ENCODE measurements at regions not wholly inside any gene's neighbourhood (a gene's known extent, or its start where the extent isn't known, plus 50 kb on each side); places are given as distances from the start of the nearest gene placed in this dataset.

DNA sequence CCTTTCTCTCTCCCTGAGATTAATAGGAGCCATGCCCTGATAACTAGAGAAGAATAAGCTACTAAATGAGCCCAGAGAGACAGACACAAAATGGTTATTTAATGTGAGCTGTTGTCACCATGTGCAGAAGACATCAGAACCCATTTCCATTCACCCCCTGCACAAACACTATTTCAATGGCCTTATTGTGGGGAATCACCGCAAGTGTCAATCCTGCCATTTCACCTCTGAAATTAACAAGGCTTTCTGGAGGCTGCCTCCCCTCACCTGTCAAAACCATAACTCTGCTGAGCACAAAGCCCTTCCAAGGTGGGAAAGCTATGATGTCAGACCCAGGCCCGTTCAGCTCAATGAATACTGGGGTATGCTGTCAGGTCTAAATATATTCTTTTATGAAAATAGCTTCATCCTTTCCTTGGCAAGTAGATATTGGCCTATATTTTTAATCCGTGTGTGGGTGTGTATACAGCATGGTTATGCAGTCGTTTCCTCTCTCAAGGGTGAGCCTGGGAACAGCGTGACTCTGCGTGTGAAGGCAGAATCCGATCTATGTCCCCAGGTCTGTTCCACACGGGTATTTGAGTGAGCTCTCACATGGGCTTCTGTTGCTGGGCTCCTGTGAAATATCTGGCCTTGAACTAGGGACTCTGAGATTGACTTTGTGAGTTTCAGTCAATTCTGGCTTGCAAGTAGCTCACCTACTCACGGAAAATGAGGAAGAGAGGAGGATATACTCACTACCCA is 266.3 kb downstream of the FBXW7 start:
- in situ Hi-C loops (cut with HindIII; ENCODE audit: low sequenced_read_pairs) = no loop called here

DNA sequence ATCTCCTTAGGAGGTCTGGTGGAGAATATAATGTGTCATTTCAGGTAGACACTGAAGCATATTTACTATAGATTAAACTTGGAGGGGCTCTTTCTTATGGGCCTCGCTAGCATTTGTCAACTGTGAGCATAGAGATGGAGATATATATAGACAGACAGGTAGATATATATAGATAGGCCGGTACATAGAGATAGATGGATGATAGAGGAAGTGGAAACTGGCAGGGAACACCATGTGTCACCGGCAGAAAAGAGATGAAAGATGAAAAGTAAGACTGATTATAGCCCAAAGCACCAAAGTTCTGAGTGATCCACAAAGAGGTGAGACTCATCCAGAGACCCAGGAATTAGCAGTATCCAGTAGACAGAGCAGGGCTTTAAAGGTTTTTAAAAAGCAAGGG is 268.1 kb downstream of the FBXW7 start:
- in situ Hi-C loops (cut with HindIII; ENCODE audit: low sequenced_read_pairs) = no loop called here

DNA sequence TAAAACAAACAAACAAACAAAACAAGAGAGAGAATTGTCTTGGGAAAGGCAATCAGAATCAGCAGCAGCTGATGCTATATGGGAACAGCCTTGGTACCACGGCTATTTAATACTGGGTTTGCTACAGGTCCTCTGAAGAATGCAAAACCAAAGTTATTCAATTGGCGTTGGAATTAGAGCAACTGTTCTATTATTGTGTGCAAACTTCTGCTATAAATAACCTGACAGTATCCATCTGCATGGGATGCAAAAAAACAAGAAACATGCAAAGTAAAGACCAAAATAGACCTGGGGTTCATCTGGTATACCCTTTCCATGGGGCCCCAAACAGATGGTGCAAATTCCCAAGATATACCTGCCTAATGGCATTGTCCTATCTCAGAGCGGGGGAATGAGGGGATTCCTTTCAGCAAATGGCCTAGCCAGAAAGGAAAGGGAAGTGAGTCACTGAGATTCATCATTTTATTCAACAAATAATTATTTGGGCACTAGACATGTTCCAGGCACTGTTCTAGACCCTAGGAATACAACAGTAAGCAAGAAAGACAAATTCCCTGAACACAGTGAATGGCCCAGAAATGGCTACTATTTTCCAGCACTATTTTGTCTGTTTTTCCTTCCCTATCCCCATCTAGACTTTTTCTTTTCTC is 268.9 kb downstream of the FBXW7 start:
- in situ Hi-C loops (cut with HindIII; ENCODE audit: low sequenced_read_pairs) = no loop called here

DNA sequence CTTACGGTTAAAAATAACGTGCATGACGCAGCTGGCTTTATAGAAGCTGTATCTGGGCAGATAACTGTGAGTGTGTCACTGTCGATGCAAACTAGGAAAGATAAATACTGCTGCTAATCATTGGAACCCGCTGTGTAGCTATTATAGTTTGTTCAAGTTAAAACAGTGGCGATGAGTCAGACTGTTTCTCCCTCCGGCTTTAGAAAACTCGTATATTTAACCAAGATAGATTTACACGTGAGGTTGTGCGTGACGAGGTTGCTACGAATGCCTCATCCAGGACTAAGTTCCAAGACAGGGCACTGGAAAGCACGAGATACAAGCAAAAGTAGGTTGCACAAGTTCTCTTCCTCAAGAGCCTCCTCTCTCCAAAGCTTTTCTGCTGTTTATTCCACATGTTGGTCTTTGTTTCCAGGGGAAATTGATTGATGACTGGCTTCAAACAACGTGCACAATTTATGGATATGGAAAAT is 270.7 kb downstream of the FBXW7 start:
- in situ Hi-C loops (cut with HindIII; ENCODE audit: low sequenced_read_pairs) = no loop called here

DNA sequence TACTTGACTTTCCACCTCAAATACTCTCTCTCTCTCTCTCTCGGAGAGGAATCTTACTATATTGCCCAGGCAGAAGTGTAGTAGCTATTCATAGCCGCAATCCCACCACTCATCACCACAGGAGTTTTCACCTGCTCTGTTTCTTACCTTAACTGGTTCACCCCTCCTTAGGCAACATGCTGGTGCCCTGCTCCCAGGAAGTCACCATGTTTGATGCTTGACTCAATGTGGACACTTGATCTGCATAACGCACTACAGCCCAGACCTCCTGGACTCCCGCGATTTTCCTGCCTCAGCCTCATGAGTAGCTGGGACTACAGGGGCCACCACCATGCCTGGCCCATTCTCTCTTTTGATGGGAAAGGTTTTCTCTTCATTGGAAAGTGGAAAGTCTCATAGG is 271.8 kb downstream of the FBXW7 start:
- in situ Hi-C loops (cut with HindIII; ENCODE audit: low sequenced_read_pairs) = no loop called here

DNA sequence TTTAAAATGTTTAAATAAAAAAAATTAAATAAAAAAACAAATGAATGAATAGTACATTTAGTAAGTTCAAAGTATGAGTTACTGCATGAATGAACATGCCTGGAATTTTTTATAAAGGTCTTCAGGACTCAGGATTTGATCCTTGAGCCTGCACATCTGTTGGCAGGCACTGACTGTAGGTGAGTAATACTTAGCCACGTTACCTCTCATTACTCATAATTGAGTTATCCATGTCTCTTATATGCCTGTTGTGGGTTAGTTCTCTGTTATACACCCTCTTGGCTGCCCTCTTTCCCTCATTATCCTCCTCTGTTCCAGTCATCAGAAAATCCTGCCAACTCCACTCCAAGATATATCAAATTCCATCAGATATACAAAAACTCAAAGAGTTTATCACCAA is 276.0 kb downstream of the FBXW7 start:
- in situ Hi-C loops (cut with HindIII; ENCODE audit: low sequenced_read_pairs) = no loop called here

DNA sequence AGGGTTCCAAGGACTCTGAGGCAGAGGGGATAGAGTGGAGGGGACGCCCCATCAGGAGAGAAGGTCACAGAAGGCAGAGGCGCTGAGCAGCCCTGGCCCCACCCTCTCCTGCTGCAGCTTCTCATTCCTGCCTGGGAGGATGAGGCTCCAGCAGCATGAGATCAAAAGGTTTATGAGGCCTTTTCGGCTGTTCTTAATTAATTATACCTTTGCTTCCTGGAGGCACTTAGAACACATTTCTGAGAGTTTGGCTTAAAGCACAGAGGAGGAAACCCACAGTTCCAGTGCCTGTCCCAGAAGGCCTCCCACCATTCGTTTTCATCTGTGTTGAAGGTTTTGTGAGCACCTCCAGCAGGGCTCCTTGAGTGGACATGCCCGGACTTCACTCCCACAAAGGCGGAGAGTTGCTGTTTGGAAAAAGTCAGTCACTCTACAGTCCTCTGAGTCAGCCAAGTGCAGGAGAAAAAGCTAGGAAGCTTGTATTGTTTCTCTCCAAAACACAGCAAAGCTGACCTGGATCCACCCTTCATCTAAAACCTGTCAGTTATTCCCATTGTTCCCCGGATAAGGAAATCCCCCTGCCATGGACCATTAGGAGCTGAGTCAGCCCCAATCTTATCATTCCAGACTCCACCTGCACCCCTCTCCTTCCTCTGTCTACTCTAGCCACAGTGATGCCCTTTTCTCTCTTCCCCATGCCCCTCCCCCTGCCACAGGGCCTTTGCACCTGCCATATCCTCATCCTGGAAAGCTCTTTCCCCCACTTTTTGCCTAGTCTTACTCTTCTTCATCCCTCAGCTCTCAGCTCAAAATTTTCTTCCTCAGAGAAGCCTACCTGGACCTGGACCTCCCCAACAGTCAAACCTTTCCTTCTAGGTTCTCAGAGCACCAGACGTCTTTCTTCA is 276.8 kb downstream of the FBXW7 start:
- in situ Hi-C loops (cut with HindIII; ENCODE audit: low sequenced_read_pairs) = no loop called here

DNA sequence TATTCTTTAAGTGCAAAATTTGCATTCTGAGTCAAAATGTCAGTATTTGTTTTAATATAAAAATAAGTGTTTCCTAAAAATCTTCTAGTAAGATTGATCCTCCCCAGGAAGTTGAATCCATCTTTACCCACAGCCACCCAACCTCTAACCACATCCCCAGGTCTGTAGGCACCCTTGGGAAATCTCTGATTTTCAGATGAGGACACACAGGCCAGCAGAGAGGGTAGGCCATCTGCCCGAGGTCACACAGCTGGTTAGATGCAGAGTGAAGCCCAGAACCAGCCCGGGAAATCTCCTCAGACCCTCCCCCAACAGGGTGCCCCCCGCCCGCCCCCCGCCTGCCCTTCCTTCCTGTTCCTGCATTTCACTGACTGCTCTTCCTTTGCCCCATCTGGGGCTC is 277.5 kb downstream of the FBXW7 start:
- in situ Hi-C loops (cut with HindIII; ENCODE audit: low sequenced_read_pairs) = no loop called here

DNA sequence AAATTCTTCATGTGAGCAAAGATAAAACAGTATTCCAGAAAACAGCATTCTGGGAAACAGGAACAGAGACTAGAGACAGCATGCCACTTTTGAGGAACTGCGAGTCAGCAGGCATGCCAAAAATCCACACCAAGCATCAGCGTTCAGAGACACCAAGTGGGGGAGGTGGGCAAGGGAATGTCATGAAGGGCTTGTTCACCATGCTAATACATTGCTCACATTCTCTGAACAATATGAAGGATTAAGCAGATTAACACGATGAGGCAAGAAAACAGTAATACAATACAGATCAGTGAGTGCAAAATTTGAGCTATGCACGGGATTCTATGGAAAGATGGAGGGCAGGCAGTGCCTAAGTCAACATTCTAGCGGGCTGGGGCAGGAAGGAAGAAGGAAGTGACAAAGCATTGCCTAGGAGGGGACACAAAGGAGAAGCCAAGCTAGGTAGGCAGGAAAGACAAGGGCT is 278.3 kb downstream of the FBXW7 start:
- in situ Hi-C loops (cut with HindIII; ENCODE audit: low sequenced_read_pairs) = no loop called here

DNA sequence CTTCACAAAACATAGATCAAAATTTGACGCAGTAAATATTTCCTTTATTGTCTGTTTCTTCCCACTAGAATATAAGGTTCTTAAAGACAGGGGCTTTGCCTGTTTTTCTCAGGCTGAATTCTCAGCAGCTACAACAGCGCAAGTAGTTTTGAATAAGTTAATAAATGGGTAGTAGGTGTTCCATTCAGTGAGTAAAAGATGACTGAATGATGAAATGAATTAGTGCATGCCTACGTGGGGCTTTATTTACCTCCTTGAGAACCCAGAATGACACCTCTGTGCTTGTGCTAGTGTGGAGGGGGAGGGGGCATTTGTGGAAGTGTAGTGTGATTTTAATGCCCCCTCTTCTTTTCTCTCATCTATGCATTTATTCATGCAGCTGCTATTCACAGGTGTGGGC is 278.9 kb downstream of the FBXW7 start:
- in situ Hi-C loops (cut with HindIII; ENCODE audit: low sequenced_read_pairs) = no loop called here

DNA sequence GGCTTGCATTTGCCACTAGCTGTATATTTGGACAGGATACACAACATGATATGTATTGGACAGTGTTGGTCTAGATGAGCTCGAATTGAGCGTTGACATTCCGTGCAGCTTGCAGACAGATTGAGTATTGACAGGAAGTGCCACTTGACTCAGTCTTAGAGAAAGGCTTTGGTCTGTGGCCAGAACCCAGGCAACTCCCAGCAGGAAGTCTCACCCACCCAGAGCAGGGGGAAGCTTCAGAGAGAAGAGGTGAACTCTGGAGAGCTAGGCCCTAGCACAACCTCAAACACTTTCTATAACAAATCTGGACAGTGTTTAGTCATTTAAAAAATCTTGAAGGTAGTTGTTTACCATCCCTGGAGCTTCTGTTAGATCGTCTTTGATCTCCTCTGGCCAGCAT is 280.5 kb downstream of the FBXW7 start:
- in situ Hi-C loops (cut with HindIII; ENCODE audit: low sequenced_read_pairs) = no loop called here

DNA sequence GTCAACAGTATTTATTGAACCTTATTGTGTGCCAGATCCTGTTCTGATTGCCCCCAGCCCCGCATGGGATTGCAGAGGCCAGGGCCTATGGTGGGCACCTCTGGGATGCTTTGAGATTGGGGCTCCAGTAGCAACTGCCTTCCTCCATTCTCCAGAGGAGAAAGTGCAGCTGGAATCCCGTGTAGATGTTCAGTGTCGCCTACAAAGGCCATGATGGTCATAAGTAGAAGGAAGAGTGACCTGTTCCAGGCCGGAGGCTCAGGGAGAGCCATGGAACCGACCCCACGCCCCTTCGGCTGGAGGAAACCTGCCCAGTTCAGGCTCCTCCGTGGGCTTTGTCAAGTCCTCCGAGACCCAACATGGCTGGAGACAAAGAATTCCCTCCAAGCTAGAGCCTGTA is 287.5 kb downstream of the FBXW7 start:
- in situ Hi-C loops (cut with HindIII; ENCODE audit: low sequenced_read_pairs) = no loop called here

DNA sequence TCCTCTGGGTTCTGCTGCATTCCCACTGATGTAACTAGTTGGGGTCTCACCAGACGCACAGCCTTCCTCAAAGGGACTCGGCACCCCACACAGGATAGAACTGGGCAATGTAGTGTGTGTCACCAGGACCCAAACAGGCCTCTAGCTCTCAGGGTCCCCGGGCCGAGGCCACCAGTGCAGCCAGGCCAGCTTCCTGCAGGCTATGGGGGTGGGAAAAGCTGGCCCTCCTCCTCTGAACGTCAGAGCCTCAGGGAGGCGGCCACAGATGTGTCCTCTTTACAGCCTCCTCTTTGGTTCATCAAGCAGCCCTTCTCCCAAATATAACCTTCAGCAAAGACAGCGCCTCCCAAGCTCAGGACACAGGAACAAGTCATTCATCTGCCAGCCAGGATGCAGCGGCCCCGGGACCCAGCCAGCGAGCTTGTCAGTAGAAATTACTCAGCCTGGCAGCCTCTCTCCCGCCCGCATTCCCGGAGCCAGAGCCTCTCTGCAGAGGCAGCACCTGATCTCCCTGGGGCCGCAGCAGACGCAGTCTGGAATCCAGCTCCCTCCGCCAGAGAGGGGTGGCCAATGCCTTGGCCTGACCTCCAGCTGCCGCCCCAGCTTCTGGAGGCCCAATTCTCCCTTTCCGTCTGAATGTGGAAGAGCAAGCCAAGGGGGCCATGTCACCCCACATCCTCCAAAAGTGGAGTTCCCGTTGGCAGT is 288.5 kb downstream of the FBXW7 start:
- in situ Hi-C loops (cut with HindIII; ENCODE audit: low sequenced_read_pairs) = no loop called here

DNA sequence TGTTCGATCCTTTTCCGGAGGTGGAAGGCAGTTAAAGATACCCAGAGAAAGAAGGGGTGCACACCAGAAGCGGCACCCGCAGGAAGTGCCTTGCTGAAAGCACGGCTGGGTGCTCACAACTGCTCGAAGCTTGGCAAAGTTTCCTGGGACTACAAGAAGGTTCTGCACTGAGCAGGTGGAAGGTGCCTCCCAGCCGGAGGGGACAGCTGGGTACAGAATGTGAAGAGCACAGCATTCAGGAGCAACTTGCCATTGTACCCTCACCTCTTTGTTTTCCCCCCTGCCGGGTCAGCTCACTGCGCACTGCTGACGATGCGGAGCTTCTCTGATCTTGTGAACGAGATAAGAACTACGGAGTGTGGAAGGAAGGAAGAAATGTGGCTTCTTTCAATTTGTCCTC is 289.2 kb downstream of the FBXW7 start:
- in situ Hi-C loops (cut with HindIII; ENCODE audit: low sequenced_read_pairs) = no loop called here

DNA sequence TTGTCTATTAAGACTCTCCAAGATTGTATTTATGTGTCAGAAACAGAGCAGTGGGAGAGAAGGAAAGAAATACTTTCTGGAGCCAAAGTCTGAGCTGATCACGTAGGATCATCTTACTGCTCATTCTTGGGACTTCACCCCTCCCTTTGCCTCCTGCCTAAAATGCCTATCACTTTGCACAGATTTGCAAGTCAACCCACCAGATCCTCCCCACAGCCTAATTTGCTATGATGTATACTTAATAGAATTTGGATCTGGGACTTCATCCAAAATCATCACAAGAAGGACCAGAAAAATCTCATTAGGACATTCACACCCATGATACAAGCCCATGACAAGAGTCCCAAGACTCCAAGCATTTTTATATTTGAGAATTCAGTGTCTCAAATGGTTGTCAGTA is 290.2 kb downstream of the FBXW7 start:
- in situ Hi-C loops (cut with HindIII; ENCODE audit: low sequenced_read_pairs) = no loop called here

DNA sequence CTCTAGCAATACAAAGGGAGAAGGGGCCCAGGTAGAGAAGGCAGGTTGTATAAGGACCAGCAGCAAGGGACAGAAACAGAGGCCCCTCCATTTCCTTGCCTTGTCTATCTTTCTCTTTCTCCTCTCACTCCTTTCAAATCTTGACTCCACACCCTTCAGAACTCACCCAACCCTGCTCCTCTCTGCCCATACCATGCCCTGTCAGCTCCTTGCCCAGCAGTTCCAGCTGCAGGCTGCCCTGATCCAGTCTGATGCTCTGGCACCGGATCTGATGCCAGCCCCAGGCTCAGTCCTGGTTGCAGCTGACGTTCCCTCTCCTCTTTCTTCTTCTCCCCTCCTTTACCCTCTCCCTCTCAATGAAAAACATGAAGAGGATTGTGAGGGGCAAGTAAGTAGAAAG is 291.2 kb downstream of the FBXW7 start:
- in situ Hi-C loops (cut with HindIII; ENCODE audit: low sequenced_read_pairs) = no loop called here

DNA sequence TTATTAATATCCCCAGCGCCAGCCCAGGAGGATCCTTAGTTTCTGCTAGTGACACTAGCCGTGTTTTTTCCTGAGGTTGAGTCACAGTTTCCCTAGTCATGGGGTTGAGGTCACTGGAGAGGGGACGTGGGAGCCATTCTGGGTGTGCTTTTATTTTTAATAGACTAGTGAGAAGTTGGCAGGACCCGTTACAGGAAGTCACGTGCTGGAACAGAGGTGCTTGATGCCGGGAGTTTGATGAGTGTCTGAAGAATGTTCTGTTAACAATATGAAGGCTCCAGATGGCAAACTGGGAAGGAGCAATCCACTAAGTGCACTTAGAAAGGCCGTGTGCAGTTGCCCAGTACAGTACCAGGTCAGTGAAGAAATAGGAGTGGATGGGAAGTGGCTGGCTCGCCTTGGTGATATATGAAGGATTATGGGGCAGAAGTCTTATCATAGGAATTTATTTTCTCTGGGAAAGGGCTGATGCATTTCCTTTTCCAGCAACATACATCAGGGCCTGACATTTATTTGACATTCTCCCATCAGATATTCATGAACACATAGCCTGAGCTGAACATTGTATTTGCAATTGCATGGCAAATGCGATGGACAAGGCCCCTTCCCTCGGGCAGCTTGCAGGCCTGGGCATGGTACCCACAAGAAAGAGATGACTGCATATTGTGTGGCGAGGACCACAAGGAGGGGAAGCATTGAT is 291.8 kb downstream of the FBXW7 start:
- in situ Hi-C loops (cut with HindIII; ENCODE audit: low sequenced_read_pairs) = no loop called here

DNA sequence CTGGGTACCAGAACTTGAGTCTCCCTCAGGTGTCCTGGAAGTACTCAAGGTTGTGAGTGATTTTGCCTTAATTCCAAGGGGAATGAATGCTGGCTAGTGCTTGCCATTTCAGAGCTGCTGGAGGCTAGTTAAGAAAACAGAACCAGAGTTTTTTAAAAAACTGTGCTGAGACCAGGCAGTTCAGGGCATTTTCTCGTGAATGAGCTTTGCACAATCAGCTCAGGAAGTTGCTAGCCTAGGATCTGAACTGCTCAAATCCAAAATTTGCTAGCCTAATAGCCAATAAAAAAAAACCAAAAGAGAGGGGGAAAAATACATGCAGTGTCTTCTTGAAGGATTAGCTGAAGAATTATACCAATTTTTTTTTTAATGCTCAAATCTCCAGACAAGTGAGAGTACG is 292.7 kb downstream of the FBXW7 start:
- in situ Hi-C loops (cut with HindIII; ENCODE audit: low sequenced_read_pairs) = no loop called here

DNA sequence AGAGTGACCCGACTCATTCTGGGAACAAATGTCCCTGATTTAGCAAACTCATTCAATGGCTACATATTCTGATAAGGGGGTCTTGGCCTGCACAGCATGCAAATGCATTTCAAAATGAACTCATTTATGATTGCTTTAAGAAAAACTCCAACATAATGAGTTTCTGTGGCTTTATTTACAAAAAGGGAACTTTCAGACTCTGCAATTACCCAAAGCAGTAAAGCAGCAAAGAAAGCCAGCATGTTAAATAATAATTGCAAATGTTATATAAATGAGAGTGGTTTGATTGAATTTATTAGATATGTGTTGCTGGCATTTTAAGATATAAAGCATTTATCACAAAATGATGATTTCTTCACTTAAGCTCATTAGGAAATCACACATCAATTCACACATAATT is 295.7 kb downstream of the FBXW7 start:
- in situ Hi-C loops (cut with HindIII; ENCODE audit: low sequenced_read_pairs) = no loop called here

DNA sequence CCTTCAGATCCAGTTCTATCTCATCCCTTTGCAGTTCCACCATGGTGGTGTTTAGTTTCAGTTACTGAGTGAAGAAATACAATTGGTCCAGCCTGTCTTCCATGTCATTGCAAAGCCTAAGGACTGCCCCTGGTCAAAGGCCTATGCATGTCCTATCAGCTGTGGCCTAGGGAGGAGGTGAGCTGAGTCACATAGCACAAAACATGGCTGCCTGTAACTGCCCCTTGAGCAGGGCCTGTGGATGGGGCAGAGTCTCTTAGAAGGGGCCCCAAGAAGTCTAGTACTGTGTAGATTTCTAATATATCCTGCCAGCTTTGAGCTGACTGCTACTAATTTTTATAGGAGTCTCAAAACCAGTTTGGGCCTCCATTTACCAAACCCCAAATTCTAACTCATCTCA is 296.7 kb downstream of the FBXW7 start:
- in situ Hi-C loops (cut with HindIII; ENCODE audit: low sequenced_read_pairs) = no loop called here
